ENCODE measurements at regions not wholly inside any gene's neighbourhood (a gene's known extent, or its start where the extent isn't known, plus 50 kb on each side); places are given as distances from the start of the nearest gene placed in this dataset.
"Not testable (repeated sequence)": the region's sequence is repeated elsewhere in the genome, so short reads cannot be mapped to it uniquely, and the experiment has no call there.

GRCh38 chr11:8772571-8773519 is 90.3 kb downstream of the RPL27A start:
- DNase-seq: no peak

GRCh38 chr11:8773916-8774539 is 91.4 kb downstream of the RPL27A start:
- DNase-seq: no peak

GRCh38 chr11:8774916-8775315 is 92.3 kb downstream of the RPL27A start:
- DNase-seq: not testable (repeated sequence)

- DNase-seq: no peak
These were observed 92.7 kb downstream of the RPL27A start for GRCh38 chr11:8775332-8775731.

- DNase-seq: no peak
These were observed 93.1 kb downstream of the RPL27A start for GRCh38 chr11:8775734-8776133.

GRCh38 chr11:8776209-8776608 is 93.6 kb downstream of the RPL27A start:
- DNase-seq: no peak

GRCh38 chr11:8777907-8778767 is 95.5 kb downstream of the RPL27A start:
- DNase-seq: no peak

- DNase-seq: no peak
These were observed 96.5 kb downstream of the RPL27A start for GRCh38 chr11:8779107-8779506.

- DNase-seq: no peak
These were observed 97.1 kb downstream of the RPL27A start for GRCh38 chr11:8779732-8780131.

- no peak for DNase-seq
These were observed 102.4 kb downstream of the RPL27A start for GRCh38 chr11:8784954-8785353.

- no peak for DNase-seq
These were observed 102.9 kb downstream of the RPL27A start for GRCh38 chr11:8785457-8785856.

GRCh38 chr11:8785998-8786397 is 103.4 kb downstream of the RPL27A start:
- no peak for DNase-seq

GRCh38 chr11:8786933-8787332 is 104.3 kb downstream of the RPL27A start:
- no peak for DNase-seq

- no peak for DNase-seq
These were observed 104.8 kb downstream of the RPL27A start for GRCh38 chr11:8787372-8787771.

GRCh38 chr11:8788616-8789015 is 106.0 kb downstream of the RPL27A start:
- no peak for DNase-seq

- DNase-seq: no peak
These were observed 107.3 kb downstream of the RPL27A start for GRCh38 chr11:8789864-8790263.

GRCh38 chr11:8790968-8791367 is 108.4 kb downstream of the RPL27A start:
- no peak for DNase-seq

GRCh38 chr11:8792710-8793109 is 110.1 kb downstream of the RPL27A start:
- DNase-seq: no peak

- DNase-seq: no peak
These were observed 110.7 kb downstream of the RPL27A start for GRCh38 chr11:8793114-8793777.

- no peak for DNase-seq
These were observed 111.5 kb downstream of the RPL27A start for GRCh38 chr11:8794126-8794525.

GRCh38 chr11:8794677-8795103 is 112.1 kb downstream of the RPL27A start:
- no peak for DNase-seq
